ENCODE measurements at regions not wholly inside any gene's neighbourhood (a gene's known extent, or its start where the extent isn't known, plus 50 kb on each side); places are given as distances from the start of the nearest gene placed in this dataset.

DNA sequence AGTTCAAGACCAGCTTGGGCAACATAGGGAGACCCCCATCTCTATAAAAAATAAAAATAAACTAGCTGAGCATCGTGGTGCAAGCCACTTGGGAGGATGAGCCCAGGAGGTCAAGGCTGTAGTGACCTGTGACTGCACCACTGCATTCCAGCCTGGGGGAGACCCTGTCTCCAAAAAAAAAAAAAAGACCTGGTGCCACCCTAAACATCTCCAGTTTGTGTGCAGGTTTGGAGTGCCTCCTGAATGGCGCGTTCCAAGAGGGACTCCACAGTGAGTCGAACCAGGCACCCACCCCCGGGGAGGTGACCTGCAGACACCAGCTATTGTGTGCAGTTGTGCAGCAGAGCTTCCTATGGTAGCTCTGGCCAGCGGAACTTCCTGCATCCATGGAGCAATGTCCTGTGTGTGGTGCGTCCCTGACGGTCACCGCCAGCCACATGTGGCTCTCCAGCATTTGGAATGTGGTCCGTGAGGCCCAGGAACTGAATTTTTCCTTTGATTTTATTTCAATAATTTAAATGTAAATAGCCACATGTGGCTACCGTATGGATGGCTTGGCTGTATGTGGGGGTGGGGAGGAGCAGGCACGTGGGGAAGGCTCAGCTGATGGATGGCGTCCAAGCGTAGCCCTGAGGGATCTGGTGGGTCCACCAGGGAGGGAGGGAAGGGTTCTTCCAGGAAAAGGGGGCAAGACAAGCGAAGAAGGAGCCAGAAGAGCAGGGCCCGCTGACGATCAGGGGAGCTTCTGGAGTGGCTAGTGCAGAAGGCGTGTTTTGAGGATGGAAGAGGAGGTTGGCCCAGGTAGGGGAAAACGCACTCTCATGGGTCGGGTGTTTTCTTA is 107.1 kb upstream of the GSE1 start:
- Histone ChIP-seq H3K4me2 (ENCODE audit: low read length) (no peak overlapping the region), H4K20me1 (ENCODE audit: control insufficient read depth, insufficient read depth, low read depth, low read length) (no peaks in the 10 kb centered on the region), H3K4me3 (ENCODE audit: low read length) (no peak overlapping the region), H3K9me3 (ENCODE audit: control insufficient read depth, insufficient read depth, low read length) (no peaks in the 10 kb centered on the region), H3K9me2 (replicated peaks; ENCODE audit: control insufficient read depth, low read length) (no peaks in the 10 kb centered on the region), H3K79me2 (ENCODE audit: control insufficient read depth, low read length) (no peaks in the 10 kb centered on the region), H3K4me1 (ENCODE audit: control insufficient read depth, low read length) (no peaks in the 10 kb centered on the region), H3F3A (ENCODE audit: control insufficient read depth, insufficient read depth) (no peaks in the 10 kb centered on the region), H3K27ac (ENCODE audit: low read depth, low read length) (no peak overlapping the region), H3K27me3 (ENCODE audit: control insufficient read depth, low read length) (no peaks in the 10 kb centered on the region), H3K36me3 (ENCODE audit: control insufficient read depth, low read length) (no peaks in the 10 kb centered on the region)
- no peak for TF ChIP-seq EZH2phosphoT487 (IDR thresholded peaks at IDR 0.05; ENCODE audit: borderline replicate concordance, low read length)
- TF ChIP-seq, protein P1, sequence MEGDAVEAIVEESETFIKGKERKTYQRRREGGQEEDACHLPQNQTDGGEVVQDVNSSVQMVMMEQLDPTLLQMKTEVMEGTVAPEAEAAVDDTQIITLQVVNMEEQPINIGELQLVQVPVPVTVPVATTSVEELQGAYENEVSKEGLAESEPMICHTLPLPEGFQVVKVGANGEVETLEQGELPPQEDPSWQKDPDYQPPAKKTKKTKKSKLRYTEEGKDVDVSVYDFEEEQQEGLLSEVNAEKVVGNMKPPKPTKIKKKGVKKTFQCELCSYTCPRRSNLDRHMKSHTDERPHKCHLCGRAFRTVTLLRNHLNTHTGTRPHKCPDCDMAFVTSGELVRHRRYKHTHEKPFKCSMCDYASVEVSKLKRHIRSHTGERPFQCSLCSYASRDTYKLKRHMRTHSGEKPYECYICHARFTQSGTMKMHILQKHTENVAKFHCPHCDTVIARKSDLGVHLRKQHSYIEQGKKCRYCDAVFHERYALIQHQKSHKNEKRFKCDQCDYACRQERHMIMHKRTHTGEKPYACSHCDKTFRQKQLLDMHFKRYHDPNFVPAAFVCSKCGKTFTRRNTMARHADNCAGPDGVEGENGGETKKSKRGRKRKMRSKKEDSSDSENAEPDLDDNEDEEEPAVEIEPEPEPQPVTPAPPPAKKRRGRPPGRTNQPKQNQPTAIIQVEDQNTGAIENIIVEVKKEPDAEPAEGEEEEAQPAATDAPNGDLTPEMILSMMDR (IDR thresholded peaks at IDR 0.05; ENCODE audit: low read depth, low read length, poor library complexity, severe bottlenecking), result no peak

DNA sequence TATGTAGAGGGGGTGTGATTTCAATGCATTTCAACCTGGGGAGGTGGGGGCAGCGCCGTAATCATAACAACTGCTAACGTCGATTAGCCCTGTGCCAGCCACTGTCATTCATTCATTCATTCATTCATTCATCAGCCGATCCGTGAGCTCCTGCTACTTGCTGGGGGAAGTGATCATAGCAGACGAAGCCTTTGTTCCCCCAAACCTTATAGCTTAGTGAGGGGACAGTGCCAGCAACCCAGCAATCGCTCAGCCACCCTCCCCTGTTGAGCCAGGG is 106.5 kb upstream of the GSE1 start:
- no peaks in the 10 kb centered on the region for H3K9me2 ChIP-seq (replicated peaks; ENCODE audit: control insufficient read depth, low read length)
- TF ChIP-seq, protein P1 (IDR thresholded peaks at IDR 0.05; ENCODE audit: low read depth, low read length, poor library complexity, severe bottlenecking), result no peak
- TF ChIP-seq EZH2phosphoT487 (IDR thresholded peaks at IDR 0.05; ENCODE audit: borderline replicate concordance, low read length), result no peak

DNA sequence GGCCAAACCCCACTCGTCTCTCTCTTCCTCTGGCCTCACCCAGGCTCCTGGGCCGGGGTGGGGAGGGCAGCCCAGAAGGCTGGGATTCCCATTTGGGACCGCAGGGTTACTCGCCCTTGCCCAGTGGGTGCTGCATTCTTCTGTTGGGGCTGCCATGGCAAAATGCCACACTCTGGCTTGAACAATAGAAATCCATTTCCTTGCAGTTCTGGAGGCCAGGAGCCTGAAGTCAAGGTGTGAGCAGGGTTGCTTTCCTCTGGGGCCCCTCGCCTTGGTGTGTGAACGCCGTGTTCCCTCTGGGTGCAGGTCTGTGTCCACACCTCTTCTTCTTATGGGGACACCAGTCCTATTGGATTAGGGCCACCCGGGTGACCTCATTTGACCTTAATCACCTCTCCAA is 105.8 kb upstream of the GSE1 start:
- H3K36me3 ChIP-seq (ENCODE audit: control insufficient read depth, low read length), result no peaks in the 10 kb centered on the region
- H3K27me3 ChIP-seq (ENCODE audit: control insufficient read depth, low read length), result peaks cover 3% of the 10 kb centered on the region; the same call in 1 of the 2 replicates
- no peaks in the 10 kb centered on the region for H3K9me2 ChIP-seq (replicated peaks; ENCODE audit: control insufficient read depth, low read length)
- no peak overlapping the region for H3K4me3 ChIP-seq (ENCODE audit: low read length)
- H3K27ac ChIP-seq (ENCODE audit: low read depth, low read length), result no peak overlapping the region
- H3K9me3 ChIP-seq (ENCODE audit: control insufficient read depth, insufficient read depth, low read length), result no peaks in the 10 kb centered on the region
- no peaks in the 10 kb centered on the region for H3K79me2 ChIP-seq (ENCODE audit: control insufficient read depth, low read length)
- no peaks in the 10 kb centered on the region for H3F3A ChIP-seq (ENCODE audit: control insufficient read depth, insufficient read depth)
- H3K4me2 ChIP-seq (ENCODE audit: low read length), result no peak overlapping the region
- H4K20me1 ChIP-seq (ENCODE audit: control insufficient read depth, insufficient read depth, low read depth, low read length), result no peaks in the 10 kb centered on the region
- TF ChIP-seq, protein P1 (IDR thresholded peaks at IDR 0.05; ENCODE audit: low read depth, low read length, poor library complexity, severe bottlenecking), result no peak
- no peak for TF ChIP-seq EZH2phosphoT487 (IDR thresholded peaks at IDR 0.05; ENCODE audit: borderline replicate concordance, low read length)
- H3K4me1 ChIP-seq (ENCODE audit: control insufficient read depth, low read length), result no peaks in the 10 kb centered on the region

More for the DNA sequence above, 106.5 kb upstream of the GSE1 start:
- H4K20me1 ChIP-seq (ENCODE audit: control insufficient read depth, insufficient read depth, low read depth, low read length), result no peaks in the 10 kb centered on the region
- H3K9me3 ChIP-seq (ENCODE audit: control insufficient read depth, insufficient read depth, low read length), result no peaks in the 10 kb centered on the region
- no peaks in the 10 kb centered on the region for H3K36me3 ChIP-seq (ENCODE audit: control insufficient read depth, low read length)
- peaks cover under 1% of the 10 kb centered on the region; the same call in 1 of the 2 replicates for H3K27me3 ChIP-seq (ENCODE audit: control insufficient read depth, low read length)
- no peak overlapping the region for H3K4me3 ChIP-seq (ENCODE audit: low read length)
- no peaks in the 10 kb centered on the region for H3K4me1 ChIP-seq (ENCODE audit: control insufficient read depth, low read length)
- no peaks in the 10 kb centered on the region for H3F3A ChIP-seq (ENCODE audit: control insufficient read depth, insufficient read depth)
- no peak overlapping the region for H3K4me2 ChIP-seq (ENCODE audit: low read length)
- H3K79me2 ChIP-seq (ENCODE audit: control insufficient read depth, low read length), result no peaks in the 10 kb centered on the region
- H3K27ac ChIP-seq (ENCODE audit: low read depth, low read length), result no peak overlapping the region
